ENCODE measurements at regions not wholly inside any gene's neighbourhood (a gene's known extent, or its start where the extent isn't known, plus 50 kb on each side); places are given as distances from the start of the nearest gene placed in this dataset.

DNA sequence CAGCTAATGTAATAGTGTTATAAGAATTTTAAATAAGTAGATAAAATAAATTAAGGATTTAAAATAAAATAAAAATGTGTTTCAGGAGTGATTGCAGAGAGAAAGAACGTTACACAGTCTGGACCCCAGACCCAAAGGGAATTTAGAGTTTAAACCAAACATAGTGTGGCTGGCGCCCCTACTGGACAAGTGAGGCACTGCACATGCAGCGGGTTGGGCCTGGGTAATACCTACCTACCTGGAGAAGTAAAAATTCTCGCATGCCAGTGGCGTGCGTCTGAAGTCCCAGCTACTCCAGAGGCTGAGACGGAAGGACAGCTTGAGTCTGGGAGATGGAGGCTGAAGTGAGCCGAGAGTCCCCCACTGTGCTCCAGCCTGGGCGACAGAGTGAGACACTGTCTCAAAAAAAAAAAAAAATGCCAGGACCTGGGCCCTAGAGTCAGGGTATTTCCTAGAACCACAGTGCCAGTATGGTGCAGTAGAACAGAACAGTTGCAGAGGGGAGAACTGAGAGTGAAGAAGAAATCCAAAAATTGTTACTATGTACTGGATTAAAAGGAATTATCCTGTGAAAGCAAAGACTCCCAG, 71.4 kb upstream of the TCF21 start:
- TF ChIP-seq, protein P1, sequence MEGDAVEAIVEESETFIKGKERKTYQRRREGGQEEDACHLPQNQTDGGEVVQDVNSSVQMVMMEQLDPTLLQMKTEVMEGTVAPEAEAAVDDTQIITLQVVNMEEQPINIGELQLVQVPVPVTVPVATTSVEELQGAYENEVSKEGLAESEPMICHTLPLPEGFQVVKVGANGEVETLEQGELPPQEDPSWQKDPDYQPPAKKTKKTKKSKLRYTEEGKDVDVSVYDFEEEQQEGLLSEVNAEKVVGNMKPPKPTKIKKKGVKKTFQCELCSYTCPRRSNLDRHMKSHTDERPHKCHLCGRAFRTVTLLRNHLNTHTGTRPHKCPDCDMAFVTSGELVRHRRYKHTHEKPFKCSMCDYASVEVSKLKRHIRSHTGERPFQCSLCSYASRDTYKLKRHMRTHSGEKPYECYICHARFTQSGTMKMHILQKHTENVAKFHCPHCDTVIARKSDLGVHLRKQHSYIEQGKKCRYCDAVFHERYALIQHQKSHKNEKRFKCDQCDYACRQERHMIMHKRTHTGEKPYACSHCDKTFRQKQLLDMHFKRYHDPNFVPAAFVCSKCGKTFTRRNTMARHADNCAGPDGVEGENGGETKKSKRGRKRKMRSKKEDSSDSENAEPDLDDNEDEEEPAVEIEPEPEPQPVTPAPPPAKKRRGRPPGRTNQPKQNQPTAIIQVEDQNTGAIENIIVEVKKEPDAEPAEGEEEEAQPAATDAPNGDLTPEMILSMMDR (IDR thresholded peaks at IDR 0.05): no peak
- ATAC-seq (ENCODE audit: low FRiP score) (no peak), DNase-seq (ENCODE audit: low spot score) (no peak)

DNA sequence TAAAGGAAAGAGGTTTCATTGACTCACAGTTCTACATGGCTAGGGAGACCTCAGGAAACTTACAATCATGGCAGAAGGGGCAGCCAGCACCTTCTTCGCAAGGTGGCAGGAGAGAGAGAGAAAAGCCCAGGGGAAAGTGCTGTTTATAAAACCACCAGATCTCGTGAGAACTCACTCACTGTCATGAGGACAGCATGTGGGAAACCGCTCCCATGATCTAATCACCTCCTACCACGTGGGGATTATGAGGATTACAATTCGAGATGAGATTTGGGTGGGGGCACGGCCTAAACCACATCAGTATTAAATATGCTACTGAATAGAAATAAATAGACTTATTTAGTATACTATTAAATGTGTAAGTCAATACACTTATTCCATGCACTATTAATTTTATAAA, 70.6 kb upstream of the TCF21 start:
- ATAC-seq (ENCODE audit: low FRiP score) (no peak), DNase-seq (ENCODE audit: low spot score) (no peak)
- TF ChIP-seq, protein P1 (IDR thresholded peaks at IDR 0.05): no peak

GRCh38 chr6:133820208-133820607, 68.7 kb upstream of the TCF21 start:
- DNase-seq (ENCODE audit: low spot score): no peak
- no peak for ATAC-seq (ENCODE audit: low FRiP score)
- TF ChIP-seq, protein P1 (IDR thresholded peaks at IDR 0.05): no peak

DNA sequence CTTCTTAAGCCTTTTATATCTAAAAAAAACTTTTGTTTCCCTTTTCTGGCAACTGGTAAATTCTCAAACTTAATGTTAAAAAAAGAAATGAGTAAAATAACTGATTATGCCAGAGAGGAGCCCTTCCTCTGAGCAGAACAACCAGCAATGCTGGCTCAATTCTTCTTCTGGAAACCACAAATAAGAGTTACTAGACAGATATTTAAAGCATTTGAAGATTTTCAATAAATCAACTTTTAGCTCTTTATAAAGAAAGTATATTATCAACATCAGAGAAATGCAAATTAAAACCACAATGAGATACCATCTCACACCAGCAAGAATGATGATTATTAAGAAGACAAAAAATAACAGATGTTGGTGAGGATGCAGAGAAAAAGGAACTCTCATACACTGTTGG, 61.1 kb upstream of the TCF21 start:
- ATAC-seq (ENCODE audit: low FRiP score) (no peak), DNase-seq (ENCODE audit: low spot score) (no peak)
- TF ChIP-seq, protein P1 (IDR thresholded peaks at IDR 0.05): no peak

DNA sequence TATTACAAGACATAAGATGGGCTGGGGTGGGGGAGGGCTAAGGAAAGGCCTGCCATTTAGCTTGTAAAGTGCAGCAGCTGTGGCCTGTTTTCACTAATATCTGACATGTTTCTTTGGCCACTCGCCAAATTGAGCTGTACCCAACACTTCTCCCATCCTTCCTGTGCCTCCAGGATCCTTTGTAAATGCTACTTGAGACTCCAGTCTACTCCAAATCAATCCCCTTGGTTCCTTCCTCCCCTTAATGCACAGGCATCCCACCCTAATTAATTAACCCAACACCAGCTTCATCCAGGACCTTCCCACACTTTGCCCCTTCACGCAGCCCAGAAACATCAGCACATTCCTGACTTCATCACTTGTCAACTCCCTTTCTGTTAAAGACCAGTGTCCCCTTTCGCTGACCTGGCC, 55.0 kb upstream of the TCF21 start:
- TF ChIP-seq, protein P1 (IDR thresholded peaks at IDR 0.05): no peak
- ATAC-seq (ENCODE audit: low FRiP score) (no peak), DNase-seq (ENCODE audit: low spot score) (no peak)

DNA sequence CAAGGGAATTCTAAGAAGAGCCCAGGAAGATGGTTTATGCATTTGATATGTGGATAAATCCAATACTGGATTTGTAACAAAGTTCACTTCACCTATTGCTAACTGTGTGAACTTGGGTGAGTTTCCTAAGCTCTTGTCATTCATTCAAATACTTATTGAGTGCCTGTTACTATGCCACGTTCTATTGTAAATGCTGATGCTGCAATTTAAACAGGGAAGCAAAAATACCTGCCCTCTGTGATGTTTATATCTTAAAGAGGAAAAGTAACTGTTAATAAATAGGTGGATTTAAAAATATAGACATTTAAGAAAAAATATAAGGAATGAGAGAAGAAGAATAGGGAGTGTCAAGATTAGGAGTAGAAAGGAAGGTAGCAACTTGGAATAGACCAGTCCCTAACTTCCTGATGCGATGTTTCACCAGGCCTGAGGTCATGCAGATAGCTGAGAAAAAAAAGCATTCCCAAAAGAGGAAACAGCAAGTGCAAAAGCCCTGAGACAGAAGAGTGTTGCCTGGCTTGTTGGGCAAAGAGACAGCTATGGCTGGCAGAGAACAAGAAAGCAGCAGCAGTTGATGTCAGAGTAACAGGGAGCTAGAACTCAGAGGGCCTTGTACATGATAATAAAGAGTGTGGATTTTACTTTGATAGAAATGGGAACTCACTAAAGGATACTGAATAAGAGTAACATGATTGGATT, 54.3 kb upstream of the TCF21 start:
- TF ChIP-seq, protein P1 (IDR thresholded peaks at IDR 0.05): no peak
- DNase-seq (ENCODE audit: low spot score): no peak

GRCh38 chr6:133835901-133836300, 53.0 kb upstream of the TCF21 start:
- no peak for ATAC-seq (ENCODE audit: low FRiP score)

More for the DNA sequence above, 54.3 kb upstream of the TCF21 start:
- ATAC-seq (ENCODE audit: low FRiP score): no peak

More at GRCh38 chr6:133835901-133836300, 53.0 kb upstream of the TCF21 start:
- TF ChIP-seq, protein P1 (IDR thresholded peaks at IDR 0.05): no peak
- no peak for DNase-seq (ENCODE audit: low spot score)
